NT2/D1 (cell line): ENCODE measurements at regions not wholly inside any gene's neighbourhood (a gene's known extent, or its start where the extent isn't known, plus 50 kb on each side); places are given as distances from the start of the nearest gene placed in this dataset.

Experiments used
- SUZ12 ChIP-seq: IDR thresholded peaks from 2 replicates; pipeline ENCODE4 v1.6.1; 2011; ENCODE audit not compliant: insufficient read length, insufficient read depth; ENCODE audit errors: extremely low read depth
- ZNF274 ChIP-seq: IDR thresholded peaks from 2 replicates; pipeline ENCODE4 v1.6.1; 2011; ENCODE audit warnings: mild to moderate bottlenecking, low read depth, low read length

DNA sequence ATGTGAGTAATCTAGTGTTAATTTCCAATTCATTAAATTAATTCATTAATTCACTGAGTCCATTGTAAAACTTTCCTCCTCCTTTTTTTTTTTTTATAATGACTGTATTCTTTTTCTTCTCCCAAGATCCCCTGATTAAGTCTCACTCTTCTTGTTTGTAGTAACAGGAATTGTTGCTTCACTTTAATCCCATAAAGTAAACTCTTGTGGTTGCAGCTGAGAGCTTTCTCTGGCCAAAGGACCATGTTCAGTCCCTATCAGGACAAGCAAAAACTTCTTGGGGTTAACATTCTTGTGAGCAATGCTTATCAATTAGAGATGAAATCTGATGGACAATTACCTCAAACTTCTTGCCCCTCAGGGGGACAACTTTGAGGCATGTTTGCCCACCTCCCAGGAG, 400.2 kb upstream of the SPHKAP start:
- TF ChIP-seq SUZ12, result no peak
- TF ChIP-seq ZNF274, result no peak
